Prostate gland (tissue), 2 donors: ENCODE measurements at regions not wholly inside any gene's neighbourhood (a gene's known extent, or its start where the extent isn't known, plus 50 kb on each side); places are given as distances from the start of the nearest gene placed in this dataset.

ENCODE experiments used
- POLR2A ChIP-seq: fragments of 450-650 bp; IDR thresholded peaks from one replicate; pipeline ENCODE4 v1.6.1; 2016; ENCODE audit warnings: antibody characterized with exemption, mild to moderate bottlenecking
- POLR2AphosphoS5 ChIP-seq: sonication (generic); formaldehyde crosslinking; IDR thresholded peaks from one replicate; pipeline ENCODE4 v1.6.1; 2017; ENCODE audit warnings: antibody characterized with exemption
- TF ChIP-seq, protein P1 (sequence below), 4 experiments: fragments of 200-600 bp in 2 of 4; fragments of 450-650 bp in 2 of 4; sonication (generic) in 2 of 4; IDR thresholded peaks; 1 replicate in 3 of 4; 2 replicates in 1 of 4; pipeline ENCODE4 v1.5.1; 2016 to 2019; ENCODE audit warnings: antibody characterized with exemption in 4 of 4, mild to moderate bottlenecking in 2 of 4, moderate library complexity in 2 of 4

DNA sequence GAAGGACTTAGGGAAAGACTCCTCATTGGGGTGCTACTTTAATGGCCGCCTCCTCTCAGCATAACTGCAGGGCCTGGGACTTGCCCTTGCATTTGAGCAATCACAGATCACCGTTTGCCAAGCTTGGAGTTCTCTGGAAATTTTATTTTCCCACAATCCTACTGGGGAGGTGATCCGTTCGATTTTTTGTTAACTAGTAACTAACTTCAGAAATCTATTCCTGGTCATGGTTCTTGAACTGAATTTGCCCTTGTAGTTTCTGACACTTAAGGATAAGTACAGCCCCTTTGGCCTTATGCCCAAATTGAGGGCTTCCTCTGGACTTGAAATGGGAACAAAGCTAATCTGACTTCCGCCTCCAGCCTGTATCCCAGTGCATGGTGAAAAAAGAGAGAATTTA, 60.5 kb upstream of the ST3GAL5 start:
- TF ChIP-seq, protein P1, sequence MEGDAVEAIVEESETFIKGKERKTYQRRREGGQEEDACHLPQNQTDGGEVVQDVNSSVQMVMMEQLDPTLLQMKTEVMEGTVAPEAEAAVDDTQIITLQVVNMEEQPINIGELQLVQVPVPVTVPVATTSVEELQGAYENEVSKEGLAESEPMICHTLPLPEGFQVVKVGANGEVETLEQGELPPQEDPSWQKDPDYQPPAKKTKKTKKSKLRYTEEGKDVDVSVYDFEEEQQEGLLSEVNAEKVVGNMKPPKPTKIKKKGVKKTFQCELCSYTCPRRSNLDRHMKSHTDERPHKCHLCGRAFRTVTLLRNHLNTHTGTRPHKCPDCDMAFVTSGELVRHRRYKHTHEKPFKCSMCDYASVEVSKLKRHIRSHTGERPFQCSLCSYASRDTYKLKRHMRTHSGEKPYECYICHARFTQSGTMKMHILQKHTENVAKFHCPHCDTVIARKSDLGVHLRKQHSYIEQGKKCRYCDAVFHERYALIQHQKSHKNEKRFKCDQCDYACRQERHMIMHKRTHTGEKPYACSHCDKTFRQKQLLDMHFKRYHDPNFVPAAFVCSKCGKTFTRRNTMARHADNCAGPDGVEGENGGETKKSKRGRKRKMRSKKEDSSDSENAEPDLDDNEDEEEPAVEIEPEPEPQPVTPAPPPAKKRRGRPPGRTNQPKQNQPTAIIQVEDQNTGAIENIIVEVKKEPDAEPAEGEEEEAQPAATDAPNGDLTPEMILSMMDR (IDR thresholded peaks at IDR 0.05), result no peak
- no peak for TF ChIP-seq POLR2A
- no peak for TF ChIP-seq POLR2AphosphoS5
